GM12873 (cell line): ENCODE measurements at regions not wholly inside any gene's neighbourhood (a gene's known extent, or its start where the extent isn't known, plus 50 kb on each side); places are given as distances from the start of the nearest gene placed in this dataset.

ENCODE experiments used
- TF ChIP-seq, protein P1 (sequence below): IDR thresholded peaks from 2 replicates; pipeline ENCODE4 v1.5.1; 2012; ENCODE audit warnings: low read depth, mild to moderate bottlenecking, moderate library complexity, low read length, control low read depth; ENCODE audit not compliant: insufficient read depth; ENCODE audit errors: missing control alignments

DNA sequence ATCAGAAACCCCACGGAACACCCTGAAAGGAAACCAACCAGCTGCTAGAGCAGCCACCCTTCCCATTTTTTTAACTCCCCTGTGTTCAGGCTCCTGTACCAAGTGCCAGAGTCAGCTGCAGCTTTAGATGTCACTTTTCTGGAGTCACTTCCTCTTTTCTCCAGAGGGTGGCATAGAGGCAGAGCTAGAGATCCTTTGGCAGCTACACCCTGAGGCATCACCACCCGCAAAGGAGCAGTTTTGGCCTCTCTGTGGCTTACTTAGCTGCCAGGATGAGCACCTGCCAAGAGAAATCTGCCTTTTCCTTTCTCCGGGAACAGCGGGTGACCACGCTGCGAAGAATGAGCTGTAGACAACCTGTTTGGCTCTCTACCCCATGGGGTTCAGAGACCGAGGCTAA lies 58.0 kb upstream of the CHRDL1 start:
- TF ChIP-seq, protein P1, sequence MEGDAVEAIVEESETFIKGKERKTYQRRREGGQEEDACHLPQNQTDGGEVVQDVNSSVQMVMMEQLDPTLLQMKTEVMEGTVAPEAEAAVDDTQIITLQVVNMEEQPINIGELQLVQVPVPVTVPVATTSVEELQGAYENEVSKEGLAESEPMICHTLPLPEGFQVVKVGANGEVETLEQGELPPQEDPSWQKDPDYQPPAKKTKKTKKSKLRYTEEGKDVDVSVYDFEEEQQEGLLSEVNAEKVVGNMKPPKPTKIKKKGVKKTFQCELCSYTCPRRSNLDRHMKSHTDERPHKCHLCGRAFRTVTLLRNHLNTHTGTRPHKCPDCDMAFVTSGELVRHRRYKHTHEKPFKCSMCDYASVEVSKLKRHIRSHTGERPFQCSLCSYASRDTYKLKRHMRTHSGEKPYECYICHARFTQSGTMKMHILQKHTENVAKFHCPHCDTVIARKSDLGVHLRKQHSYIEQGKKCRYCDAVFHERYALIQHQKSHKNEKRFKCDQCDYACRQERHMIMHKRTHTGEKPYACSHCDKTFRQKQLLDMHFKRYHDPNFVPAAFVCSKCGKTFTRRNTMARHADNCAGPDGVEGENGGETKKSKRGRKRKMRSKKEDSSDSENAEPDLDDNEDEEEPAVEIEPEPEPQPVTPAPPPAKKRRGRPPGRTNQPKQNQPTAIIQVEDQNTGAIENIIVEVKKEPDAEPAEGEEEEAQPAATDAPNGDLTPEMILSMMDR: peak; percentile 38

DNA sequence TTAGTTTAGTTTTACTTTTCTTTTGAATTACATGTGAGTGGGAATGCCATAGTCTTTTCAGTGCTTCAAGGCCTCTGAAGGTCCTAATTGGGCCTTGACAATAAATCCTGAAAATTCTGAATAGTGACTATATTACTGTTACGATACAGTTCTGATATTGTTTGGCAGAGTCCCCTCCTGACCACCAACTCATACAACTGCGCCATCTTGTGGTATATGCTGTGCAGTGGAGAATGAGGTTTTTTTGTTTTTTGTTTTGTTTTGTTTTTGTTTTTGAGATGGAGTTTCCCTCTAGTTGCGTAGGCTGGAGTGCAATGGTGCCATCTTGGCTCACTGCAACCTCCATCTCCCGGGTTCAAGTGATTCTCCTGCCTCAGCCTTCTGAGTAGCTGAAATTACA lies 56.6 kb upstream of the CHRDL1 start:
- TF ChIP-seq, protein P1: peak; percentile 59

DNA sequence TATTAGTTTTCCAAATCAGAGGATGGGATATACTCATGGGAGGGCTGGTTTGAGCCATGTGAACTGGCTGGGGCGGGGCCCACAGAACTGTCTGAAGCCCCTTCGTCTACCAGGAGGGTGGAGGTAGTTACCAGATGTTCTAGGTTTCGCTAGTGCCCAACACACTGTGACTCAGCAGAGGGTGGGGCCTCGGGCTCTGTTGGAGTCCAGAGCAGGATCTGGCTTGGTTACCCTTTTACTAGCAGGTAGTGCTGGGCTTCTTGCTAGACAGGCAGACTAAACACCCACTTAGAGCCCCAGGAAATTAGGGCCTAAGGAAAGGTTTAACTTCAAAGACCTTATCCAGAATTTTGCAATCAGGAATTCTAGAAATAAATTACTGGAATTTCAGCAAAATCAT lies 56.2 kb upstream of the CHRDL1 start:
- TF ChIP-seq, protein P1: no peak

DNA sequence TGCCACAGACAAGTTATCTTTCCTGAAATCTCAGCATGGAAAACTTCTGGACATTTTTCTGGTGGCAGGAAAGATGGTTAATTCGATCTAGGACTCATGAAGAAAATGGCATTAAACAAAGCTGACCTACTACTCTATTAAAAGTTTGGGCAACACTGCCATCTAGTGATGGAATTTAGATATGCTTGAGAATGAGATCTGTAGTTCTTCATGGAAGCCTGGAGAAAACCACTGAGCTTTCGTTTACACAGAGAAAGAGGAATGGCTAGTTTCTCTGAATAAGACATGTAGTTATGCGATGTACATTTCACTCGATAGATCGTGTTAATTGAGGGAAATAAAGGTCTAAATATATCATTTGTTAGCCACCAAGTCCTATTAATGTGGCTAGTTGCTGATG lies 51.7 kb upstream of the CHRDL1 start:
- TF ChIP-seq, protein P1: peak; percentile 62

DNA sequence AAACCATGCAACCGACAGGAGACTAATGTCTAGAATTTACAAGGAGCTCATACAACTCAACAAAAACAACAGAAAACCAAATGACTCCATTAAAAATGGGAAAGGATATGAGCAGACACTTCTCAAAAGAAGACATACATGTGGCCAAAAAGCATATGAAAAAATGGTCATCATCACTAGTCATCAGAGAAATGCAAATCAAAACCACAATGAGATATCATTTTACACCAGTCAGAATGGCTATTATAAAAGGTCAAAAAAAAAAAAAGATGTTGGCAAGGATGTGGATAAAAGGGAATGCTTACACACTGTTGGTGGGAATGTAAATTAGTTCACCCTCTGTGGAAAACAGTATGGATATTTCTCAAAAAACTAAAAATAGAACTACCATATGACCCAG lies 50.5 kb upstream of the CHRDL1 start:
- TF ChIP-seq, protein P1: no peak
